AG04450 (cell line): ENCODE measurements at regions not wholly inside any gene's neighbourhood (a gene's known extent, or its start where the extent isn't known, plus 50 kb on each side); places are given as distances from the start of the nearest gene placed in this dataset.

Experiments
- CTCF ChIA-PET: fragments of 300-600, 350-600 bp; formaldehyde crosslinking; extraction: SDS; loops from one replicate; lab custom pipeline; 2022; ENCODE audit warnings: antibody characterized with exemption, inconsistent platforms; lab: Charles Lee
- POLR2A ChIA-PET: fragments of 350-600 bp; formaldehyde crosslinking; extraction: SDS; loops from one replicate; lab custom pipeline; 2021; ENCODE audit warnings: antibody characterized with exemption, inconsistent platforms; lab: Yijun Ruan, JAX
- DNase-seq: peaks from one replicate; pipeline ENCODE4 v3.0.0-alpha.2; 2011; ENCODE audit warnings: low read depth, low spot score
- H3K27ac ChIP-seq: one replicate; pipeline ENCODE4 v1.5.1; 2012; ENCODE audit warnings: low read depth, low read length, control low read depth
- H3K27me3 ChIP-seq: one replicate; pipeline ENCODE4 v1.6.0; 2012; ENCODE audit warnings: low read length; ENCODE audit not compliant: control insufficient read depth, insufficient read depth
- H3K4me3 ChIP-seq: 2 replicates; pipeline ENCODE4 v1.5.1; 2011; ENCODE audit warnings: mild to moderate bottlenecking, low read depth, low read length, control low read depth
- H3K9me3 ChIP-seq: 2 replicates; pipeline ENCODE4 v1.5.1; 2012; ENCODE audit warnings: low read length; ENCODE audit not compliant: control insufficient read depth, insufficient read depth
- CTCF ChIP-seq: IDR thresholded peaks from 2 replicates; pipeline ENCODE4 v1.5.1; 2011; ENCODE audit warnings: low read depth, low read length, control low read depth, inconsistent platforms

- Histone ChIP-seq H3K4me3 (no peak overlapping the region), H3K27ac (no peak overlapping the region), H3K9me3 (0 out of 2 replicates have a peak, but pooled peaks cover 3% of the 10 kb centered on the region), H3K27me3 (peaks cover 10% of the 10 kb centered on the region)
- DNase-seq = no peak
- ChIA-PET POLR2A (no interaction called here), CTCF (no interaction called here)
- no peak for TF ChIP-seq CTCF
Measured at GRCh38 chr2:38223256-38223655, 147.3 kb upstream of the CYP1B1 start.

- ChIA-PET POLR2A (no interaction called here), CTCF (interaction anchor here (0.9 kb wide), 1 partner anchor 238 kb away, joined by 3 read pairs; no protein-coding TSS in a partner anchor)
Measured at GRCh38 chr2:38220164-38220563, 144.2 kb upstream of the CYP1B1 start.

GRCh38 chr2:38218995-38219394 lies 143.0 kb upstream of the CYP1B1 start:
- H3K27me3 ChIP-seq = peaks cover 14% of the 10 kb centered on the region
- ChIA-PET POLR2A (no interaction called here), CTCF (no interaction called here)
- DNase-seq = no peak
- H3K4me3 ChIP-seq = no peak overlapping the region
- TF ChIP-seq CTCF = no peak
- no peak overlapping the region for H3K27ac ChIP-seq
- 0 out of 2 replicates have a peak, but pooled peaks cover 3% of the 10 kb centered on the region for H3K9me3 ChIP-seq

More at GRCh38 chr2:38220164-38220563, 144.2 kb upstream of the CYP1B1 start:
- DNase-seq = no peak
- no peak overlapping the region for H3K4me3 ChIP-seq
- no peak overlapping the region for H3K27ac ChIP-seq
- H3K27me3 ChIP-seq = peaks cover 14% of the 10 kb centered on the region
- H3K9me3 ChIP-seq = 0 out of 2 replicates have a peak, but pooled peaks cover 3% of the 10 kb centered on the region
- no peak for TF ChIP-seq CTCF

GRCh38 chr2:38218591-38218991 lies 142.6 kb upstream of the CYP1B1 start:
- no peak for DNase-seq
- Histone ChIP-seq H3K4me3 (no peak overlapping the region), H3K27ac (no peak overlapping the region), H3K27me3 (peaks cover 14% of the 10 kb centered on the region), H3K9me3 (0 out of 2 replicates have a peak, but pooled peaks cover 3% of the 10 kb centered on the region)
- POLR2A ChIA-PET = no interaction called here
- CTCF ChIA-PET = no interaction called here
- TF ChIP-seq CTCF = no peak

- no peak overlapping the region for H3K27ac ChIP-seq
- no peak for TF ChIP-seq CTCF
Measured at GRCh38 chr2:38217401-38218188, 141.6 kb upstream of the CYP1B1 start.

More at GRCh38 chr2:38217401-38218188, 141.6 kb upstream of the CYP1B1 start:
- DNase-seq = no peak
- H3K27me3 ChIP-seq = peaks cover 14% of the 10 kb centered on the region
- no peak overlapping the region for H3K4me3 ChIP-seq
- POLR2A ChIA-PET = no interaction called here
- CTCF ChIA-PET = no interaction called here
- 0 out of 2 replicates have a peak, but pooled peaks cover 3% of the 10 kb centered on the region for H3K9me3 ChIP-seq
